DMS 273 (cell line): ENCODE measurements at regions not wholly inside any gene's neighbourhood (a gene's known extent, or its start where the extent isn't known, plus 50 kb on each side); places are given as distances from the start of the nearest gene placed in this dataset.
"Not testable (repeated sequence)": the region's sequence is repeated elsewhere in the genome, so short reads cannot be mapped to it uniquely, and the experiment has no call there.

Experiments used
- DNase-seq: peaks from one replicate; lab custom pipeline; 2025; ENCODE audit not compliant: unreplicated experiment; lab: John Stamatoyannopoulos, UW

- DNase-seq, result no peak
Observed at GRCh38 chr2:116490511-116491145, 1323.9 kb upstream of the DDX18 start.

GRCh38 chr2:116491292-116491691 lies 1323.2 kb upstream of the DDX18 start:
- DNase-seq, result no peak

GRCh38 chr2:116499389-116499788 lies 1315.1 kb upstream of the DDX18 start:
- no peak for DNase-seq

- peak; percentile 64 for DNase-seq
Observed at GRCh38 chr2:116510117-116510671, 1304.3 kb upstream of the DDX18 start.

GRCh38 chr2:116511426-116511825 lies 1303.1 kb upstream of the DDX18 start:
- no peak for DNase-seq

- no peak for DNase-seq
Observed at GRCh38 chr2:116513991-116514390, 1300.5 kb upstream of the DDX18 start.

GRCh38 chr2:116517936-116518335 lies 1296.6 kb upstream of the DDX18 start:
- no peak for DNase-seq

- no peak for DNase-seq
Observed at GRCh38 chr2:116537811-116538210, 1276.7 kb upstream of the DDX18 start.

GRCh38 chr2:116545286-116546068 lies 1269.0 kb upstream of the DDX18 start:
- no peak for DNase-seq

- not testable (repeated sequence) for DNase-seq
Observed at GRCh38 chr2:116552738-116553419, 1261.6 kb upstream of the DDX18 start.

GRCh38 chr2:116580209-116580608 lies 1234.3 kb upstream of the DDX18 start:
- no peak for DNase-seq

- no peak for DNase-seq
Observed at GRCh38 chr2:116582850-116583249, 1231.6 kb upstream of the DDX18 start.

GRCh38 chr2:116585669-116586327 lies 1228.7 kb upstream of the DDX18 start:
- DNase-seq, result no peak

GRCh38 chr2:116586328-116586689 lies 1228.2 kb upstream of the DDX18 start:
- DNase-seq, result no peak
